Hematopoietic multipotent progenitor cell treated with erythropoietin and hydrocortisone succinate and interleukin-3 and kit ligand, for 15 days (in vitro differentiated cells): ENCODE measurements at regions not wholly inside any gene's neighbourhood (a gene's known extent, or its start where the extent isn't known, plus 50 kb on each side); places are given as distances from the start of the nearest gene placed in this dataset.

ENCODE experiments used
- DNase-seq: peaks from one replicate; pipeline ENCODE4 v3.0.0-alpha.2; 2015; ENCODE audit warnings: low spot score

DNA sequence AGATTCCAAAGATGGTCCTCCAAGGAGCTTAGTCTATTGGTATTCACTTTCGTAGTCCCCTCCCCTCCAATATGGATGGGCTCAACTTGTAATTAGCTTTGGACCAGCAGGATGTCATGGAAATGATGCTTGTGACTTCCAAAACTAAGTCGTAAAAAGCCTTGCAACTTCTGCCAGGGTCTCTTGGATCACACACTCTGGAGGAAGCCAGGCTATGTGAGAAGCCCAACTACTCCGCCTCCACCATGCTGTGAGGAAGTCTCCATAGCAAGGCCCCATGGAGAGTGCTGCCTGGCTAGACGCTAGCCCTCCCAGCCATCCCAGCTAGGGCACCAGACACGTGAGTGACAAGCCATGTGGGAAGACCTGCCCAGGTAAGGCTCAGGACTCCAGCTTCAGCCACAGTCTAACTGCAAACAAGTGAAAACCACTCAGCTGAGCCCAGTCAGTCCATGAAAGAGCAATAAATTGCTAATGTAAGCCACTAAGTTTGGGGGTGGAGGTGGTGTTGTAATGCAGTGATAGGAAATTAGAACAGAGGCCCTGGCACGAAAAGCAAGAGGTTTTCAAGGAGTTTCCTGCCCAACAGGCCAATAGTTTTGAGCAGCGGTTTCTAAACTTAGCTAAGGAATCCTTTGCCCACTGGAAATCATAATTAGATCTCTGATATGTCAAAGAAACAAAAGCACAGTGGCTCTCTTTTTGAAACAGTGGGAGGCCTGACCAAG is 77.5 kb upstream of the GLI2 start:
- no peak for DNase-seq

DNA sequence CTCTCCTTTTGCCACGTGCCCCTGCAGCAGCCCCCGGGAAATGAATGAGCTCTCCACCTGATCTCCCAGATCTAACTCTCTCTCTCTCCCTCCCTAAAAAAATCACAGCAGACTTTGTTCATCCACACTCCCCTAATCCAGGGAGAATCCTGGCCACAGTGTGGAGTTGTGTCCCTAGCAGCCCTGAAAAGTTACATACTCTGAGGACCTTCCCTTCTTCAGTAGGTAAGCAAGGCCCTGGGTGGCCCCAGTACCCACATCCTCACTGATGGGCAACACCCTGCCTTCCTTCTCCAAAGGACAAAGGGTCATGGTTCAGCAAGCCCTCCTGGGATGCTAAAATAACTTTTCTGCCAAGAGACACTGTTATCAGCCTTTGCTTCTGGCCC is 76.9 kb upstream of the GLI2 start:
- no peak for DNase-seq

DNA sequence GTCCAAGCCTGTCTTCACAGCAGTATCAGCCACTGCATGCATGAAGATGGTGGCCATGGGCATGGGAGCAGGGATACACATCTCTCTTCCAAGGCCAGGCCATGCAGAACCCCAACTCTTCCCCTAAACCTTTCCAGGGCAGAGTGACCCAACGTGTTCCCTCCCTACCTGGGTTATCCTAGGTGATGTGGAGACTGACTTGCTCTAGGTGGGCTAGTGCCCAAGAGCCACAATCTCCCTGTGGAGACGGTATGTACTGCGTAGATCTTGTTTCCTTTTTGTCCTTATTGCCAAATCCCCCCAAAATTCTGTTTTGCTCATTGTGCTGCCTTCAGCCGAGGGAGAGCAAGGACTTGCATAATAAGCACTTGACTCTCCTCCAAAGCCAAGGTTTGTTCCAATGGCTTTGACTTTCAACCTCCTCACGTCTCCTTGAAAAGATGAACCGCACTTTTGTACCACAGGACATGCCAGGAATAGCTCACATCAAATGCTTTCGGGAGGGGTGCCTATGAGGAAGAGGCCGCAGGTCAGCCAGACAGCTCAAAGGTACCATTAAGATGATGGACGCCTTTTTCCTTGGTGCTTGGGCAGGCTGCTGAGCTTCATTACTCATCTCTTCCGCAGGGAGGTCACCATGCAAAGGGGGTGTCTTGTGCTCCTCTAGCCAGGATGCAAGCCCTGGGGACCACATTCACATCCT is 76.2 kb upstream of the GLI2 start:
- DNase-seq: no peak

DNA sequence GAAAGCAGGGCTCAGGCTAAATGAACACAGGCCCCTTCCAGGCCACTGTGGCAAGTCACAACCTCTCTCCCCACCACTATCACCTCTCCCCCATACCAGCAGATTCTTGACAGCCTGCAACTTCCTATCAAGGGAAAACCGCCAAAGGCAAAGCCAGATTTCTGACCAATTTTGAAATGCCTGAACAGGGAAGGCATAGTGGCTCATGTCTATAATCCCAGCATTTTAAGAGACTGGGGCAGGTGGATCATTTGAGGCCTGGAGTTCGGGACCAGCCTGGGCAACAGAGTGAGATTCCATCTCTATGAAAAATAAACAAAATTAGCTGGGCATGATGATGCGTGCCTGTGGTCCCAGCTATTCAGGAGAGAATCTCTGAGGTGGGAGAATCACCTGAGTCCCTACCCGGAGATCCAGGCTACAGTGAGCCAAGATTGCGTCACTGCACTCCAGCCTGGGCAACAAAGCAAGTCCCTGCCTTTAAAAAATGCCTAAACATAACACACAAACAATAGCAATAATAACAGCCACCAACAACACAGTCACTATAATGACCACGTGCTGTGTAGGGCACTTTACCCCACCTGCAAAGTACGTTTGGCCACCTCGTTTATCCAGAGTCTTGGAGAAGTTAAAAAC is 75.5 kb upstream of the GLI2 start:
- DNase-seq: no peak

DNA sequence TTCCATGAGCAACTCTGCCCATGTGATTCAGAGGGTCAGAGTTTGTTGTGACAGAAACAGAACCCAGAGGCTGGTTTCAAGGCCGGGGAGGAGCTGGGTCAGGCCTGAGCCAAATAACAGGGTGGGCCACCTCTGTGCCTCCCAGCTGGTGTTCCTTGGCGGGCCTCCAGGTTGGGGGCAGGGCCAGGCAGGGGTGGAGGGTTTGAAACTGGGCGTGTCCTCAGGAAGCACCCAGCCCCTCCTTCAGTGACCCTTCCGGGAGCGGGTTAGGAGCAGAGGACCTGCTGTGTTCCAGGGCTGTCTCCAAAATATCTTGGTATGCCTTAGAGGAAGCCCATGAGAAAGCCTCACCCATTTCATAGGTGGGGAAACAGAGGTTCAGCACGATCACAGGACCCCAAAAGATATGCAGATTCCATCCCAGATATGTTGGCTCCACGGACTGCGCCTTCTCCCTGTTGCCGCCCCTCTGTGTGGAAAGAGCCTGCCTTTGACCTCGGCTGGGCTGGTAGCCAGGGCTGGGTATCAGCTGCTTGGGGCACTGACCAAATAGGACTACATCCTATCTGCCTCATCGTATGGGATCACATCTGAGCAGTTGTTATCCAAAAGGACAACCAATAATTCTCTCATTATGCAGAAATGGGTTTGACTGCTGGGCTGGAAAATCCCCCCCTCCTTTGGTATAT is 74.8 kb upstream of the GLI2 start:
- no peak for DNase-seq

DNA sequence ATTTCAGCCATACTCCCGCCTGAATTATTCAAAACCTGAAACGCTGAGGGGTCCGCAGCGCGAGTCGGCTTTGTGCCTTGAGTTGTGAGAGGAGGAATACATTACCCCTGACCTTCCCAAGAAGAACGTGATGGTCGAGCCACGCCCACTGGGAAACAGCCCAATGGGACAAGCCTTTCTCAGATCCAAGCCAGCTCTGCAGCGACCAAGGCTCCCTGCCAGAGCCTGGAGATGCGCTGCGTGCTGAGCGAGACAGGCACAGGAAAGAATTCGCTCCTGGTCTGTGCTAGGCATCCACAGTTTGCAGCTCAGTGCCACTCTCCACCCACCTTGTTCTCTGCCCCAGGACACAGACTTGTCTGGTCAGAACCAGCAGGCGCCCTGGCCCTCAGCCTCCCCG is 74.1 kb upstream of the GLI2 start:
- no peak for DNase-seq

DNA sequence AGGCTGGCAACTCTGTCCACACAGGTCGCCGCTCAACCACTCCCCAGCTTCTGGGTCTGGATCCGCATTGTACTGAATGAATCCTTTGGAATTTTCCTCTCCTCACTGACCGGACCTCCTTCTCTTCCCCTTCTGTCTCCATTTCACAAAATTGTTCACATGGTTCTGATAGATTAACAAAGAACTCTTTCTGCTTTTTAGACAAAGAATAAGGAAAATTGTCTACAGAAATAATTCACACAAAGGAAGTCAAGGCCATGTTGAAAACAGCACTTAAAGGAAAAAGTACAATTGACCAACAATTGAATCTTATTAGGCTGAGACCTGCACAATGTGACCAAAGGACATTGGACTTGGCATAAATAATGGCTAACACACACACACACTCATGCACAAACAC is 73.6 kb upstream of the GLI2 start:
- no peak for DNase-seq

DNA sequence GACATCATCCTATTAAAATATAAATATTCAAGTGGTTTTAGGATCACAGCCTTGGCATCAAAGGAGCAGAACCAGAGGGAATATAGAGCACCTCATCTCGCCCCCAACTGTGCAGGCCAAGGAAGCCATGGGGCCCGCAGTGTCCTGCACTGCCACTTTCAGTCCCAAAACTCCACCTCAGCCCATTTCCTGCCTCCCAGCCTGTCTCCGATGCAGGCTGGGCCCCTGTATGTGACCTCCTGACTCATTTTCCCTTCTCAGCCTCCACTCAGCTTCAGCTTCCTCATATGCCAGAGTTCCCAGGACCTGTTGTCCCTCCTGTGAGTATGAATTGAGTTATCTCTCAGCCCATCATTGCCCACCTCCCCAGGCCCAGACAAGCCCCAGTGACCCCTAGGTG is 72.9 kb upstream of the GLI2 start:
- no peak for DNase-seq

DNA sequence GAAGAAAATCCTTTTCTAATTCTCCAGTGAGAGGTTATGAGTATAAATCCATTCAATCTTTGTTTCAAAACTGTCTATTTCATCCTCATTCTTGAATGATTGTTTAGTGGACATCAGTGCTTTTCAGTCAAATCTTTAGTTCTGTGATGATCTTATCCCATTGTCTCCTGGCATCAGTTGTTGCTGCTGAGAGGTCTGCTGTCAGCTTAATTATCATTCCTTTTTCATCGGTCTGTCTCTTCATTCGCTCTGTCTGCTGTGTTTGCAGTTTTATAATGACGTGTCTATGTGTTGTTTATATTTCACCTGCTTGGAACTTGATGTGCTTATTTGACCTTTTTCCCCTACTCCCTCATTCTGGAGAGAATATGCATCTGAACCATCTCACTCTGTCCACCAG is 69.2 kb upstream of the GLI2 start:
- DNase-seq: no peak

DNA sequence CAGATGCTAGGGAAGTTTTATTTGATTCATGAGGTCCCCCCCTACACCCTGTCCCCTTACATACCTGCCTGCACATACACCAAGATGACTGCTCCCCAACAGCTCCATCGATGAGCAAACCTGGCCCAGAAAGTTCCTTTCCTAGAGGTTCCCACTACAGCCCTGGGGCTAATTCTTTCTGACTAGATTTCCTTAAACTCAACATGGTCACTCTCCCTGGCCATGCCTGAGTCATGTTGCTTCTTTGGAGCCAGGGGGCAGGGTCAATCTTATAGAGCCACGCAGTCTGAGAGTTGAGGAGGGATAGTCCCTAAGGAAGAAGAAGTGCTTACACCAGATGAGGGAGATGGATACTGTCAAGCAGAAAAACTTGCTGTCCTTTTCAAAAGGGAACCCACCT is 67.7 kb upstream of the GLI2 start:
- DNase-seq: no peak

DNA sequence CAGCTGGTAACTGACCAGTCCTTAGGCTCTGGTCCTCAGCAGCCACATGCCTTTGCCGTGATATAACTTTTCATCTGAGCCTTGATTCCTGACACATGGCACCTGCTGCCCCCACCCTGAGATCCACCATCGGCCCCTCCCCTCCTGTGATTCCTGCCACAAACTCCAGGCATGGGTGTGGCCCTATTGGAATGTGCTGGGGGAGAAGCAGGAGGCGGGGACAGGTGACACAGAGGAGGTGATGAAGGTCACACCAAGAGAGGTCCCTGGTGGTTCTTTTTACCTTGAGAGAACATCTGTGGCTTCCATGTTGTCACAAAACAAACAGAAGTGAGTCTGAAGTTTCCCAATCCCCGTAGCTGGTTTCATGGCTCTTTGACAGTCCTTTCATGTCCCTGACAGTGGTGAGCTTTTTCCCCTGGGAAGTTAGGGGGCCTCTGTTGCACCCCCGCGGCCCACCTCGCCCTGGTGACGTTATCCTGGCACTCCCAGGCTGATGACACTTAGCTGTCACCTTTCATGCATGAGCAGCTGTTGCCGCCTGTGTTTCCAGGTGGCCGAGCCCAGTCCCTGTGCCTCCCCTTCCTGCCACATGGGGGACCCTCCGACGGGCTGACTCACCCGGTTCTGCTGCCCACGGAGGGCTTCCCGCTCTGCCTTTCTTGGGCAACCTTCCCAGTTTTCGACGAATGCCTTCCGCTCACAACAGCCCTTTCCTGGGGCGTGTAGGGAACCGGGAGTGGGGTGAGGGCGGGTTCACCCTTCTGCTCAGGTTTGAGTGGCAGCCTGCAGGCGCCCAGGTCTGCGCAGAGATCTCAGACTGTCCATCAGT is 66.3 kb upstream of the GLI2 start:
- DNase-seq: no peak

DNA sequence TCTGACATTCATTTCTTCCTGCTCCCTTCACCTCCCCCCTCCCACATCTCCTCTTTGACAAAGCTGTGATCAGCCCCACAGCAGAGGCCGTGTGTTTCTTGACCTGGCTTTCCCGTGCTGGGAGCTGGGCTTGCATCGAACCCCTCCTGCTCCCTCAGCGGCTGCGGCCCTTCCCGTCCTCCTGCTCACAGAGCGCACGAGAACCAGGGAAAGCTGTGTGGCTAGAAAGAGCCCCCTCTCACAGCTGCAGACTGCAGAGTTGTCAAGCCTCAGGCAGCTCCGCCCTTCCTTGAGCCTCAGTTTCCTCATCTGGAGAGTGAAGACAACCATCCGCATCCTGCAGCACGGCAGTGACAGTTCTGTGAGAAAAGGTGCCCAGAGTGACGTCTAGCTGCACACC is 65.7 kb upstream of the GLI2 start:
- no peak for DNase-seq

DNA sequence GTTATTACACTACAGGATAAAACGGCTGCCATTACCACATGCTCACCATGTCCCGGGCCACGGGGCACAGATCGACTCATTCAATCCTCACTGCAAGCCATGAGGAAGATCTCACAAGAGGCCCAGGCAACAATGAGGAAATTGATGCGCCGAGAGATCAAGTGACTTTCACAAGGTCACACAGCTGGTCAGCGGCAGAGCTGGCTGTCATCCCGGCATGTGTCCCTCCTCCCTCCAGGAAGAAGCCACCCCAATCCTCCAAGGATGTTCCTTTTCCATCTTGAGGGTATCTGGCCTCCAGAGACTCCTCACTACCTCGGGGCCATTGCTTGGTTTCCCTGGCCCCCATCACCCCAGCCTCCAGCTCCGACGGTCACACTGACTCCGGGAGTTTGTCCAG is 65.3 kb upstream of the GLI2 start:
- no peak for DNase-seq

DNA sequence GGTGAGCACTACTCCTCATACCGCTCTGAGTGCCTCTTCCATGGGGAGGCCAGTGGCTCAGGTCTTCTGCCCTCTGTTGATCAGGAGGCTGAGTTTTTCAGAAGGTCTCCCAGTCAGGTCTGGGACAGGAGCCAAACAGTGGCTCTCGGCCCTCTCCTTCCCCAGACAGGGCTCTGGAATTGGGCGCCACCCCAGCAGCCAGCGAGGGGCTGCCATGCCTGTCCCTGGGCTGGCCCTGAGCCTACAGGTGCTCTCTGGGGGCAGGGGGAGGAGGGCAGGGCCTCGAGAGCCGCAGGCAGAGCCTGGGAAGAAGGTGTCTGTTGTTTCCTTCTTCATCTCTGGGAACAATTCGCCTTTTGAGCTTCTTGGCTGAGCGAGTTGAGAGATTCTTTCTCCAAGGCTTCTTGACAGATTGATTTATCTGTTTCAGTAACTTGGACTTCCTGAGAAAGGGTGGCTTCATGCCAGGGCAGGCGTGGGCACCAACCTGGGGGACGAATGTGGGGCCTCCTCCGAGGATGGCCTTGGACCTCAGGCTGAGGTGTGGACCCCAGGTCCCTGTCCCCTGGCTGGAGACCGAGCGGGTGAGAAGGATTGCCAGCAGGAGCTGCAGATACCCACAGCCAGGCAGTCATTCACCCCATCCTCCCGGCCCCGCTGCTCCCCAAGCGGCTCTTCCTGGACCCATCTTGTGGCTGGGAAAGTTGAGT is 64.7 kb upstream of the GLI2 start:
- no peak for DNase-seq

DNA sequence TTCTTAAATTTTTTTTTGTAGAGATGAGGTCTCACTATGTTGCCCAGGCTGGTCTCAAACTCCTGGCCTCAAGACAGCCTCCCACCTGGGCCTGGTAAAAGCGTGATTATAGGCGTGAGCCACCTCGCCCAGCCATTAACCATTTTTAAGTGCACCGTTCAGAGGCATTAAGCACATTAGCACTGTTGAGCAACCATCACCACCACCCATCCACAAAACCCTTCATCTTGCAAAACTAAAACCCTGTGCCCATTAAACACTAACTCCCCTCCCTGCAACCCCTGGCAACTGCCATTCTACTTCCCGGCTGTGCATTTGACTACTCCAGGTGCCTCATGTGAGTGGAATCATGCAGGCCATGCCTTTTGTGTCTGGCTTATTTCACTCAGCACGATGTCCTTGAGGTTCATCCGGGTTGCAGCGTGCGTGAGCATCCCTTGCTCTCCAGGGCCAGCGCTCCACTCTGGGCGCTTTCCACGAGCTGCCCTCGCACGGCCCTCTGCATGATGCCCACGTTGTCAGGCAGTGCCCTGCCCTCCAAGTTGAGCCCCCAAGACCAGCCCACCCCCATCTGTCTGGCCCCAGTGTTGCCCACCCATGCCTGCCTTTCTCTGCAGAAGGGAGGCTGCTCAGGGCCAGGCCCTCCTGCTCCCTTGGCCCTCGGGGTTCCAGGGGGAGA is 63.0 kb upstream of the GLI2 start:
- DNase-seq: no peak

DNA sequence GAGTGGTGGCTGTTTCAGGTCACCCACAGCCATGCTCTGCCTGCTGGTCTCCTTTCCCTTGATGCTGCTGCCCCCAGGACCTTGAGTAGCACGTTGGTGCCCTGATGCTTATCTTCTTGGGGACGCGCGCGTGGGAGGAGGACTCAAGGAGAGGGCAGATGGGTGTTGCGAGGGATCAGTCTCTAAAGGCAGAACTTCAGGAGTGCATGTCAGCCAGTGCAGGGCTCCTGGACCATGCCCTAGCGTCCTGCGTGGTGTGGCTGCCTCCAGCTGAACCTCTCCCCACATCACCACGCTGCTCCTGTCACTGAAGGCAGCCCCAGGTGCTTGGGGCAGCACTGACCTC is 62.5 kb upstream of the GLI2 start:
- DNase-seq: no peak

DNA sequence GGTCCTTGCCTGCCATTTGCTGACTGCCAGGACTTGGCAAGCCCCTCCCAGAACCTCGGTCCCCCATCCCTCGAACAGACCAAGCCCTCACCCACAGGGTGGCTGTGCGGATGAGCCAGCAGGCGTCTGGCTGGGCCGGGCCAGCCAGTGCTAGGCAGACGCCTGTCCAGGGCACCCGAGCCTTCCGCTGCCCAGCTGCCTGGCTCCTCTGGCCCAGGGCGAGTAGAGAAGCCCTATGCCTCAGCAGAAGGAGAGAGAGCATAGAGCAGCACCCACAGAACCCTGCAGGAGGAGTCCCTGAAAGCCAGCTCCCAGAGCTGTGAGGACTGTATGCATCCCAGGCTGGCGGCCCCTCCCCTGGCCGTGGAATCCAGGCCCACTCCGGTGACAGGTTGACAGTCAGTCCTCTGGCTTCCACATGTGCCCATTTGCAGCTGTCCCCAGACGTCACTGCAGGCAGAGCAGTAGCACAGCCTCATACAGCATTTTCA is 62.1 kb upstream of the GLI2 start:
- no peak for DNase-seq

DNA sequence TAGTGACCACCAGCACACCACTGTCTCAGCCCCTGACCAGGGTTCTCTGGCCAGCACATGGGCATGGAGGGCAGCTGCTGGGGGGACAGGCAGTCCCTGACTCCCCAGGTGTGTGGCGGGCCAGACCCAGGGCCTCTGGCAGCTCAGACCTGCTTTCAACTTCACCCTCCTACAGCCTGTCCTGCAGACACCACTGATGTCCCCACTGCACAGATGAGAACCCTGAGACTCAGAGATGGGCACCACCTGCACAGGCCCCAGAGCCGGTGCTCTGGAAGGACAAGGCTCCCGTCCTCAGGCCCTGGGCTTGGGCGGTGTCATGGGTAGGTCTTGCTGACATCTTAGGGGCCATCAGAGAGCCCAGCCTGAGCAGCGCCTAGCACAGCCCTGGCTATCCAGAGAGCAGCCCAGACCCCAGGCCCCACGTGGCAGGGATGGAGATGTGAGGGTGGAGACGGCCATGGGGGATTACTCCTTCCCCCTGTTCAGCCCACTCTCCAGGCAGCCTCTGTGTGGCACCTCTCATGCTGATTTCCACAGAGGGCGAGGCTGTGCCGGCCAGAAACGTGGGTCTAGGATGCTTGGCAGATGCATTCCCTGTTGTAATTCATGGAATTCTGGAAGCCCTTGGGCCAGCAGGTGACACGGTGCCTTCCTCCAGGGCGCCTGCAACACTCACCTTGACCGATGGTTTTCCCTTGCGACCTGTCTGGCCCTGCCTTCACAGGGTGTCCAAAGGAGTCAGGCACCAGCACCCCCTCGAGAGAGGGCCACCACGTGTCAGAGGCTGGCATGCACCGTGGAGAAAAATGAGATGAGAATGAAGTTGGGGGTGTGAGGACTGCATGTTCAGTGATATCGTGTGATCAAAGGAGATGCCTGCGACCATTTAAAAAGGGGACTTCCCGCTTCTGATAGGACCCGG is 61.2 kb upstream of the GLI2 start:
- no peak for DNase-seq

DNA sequence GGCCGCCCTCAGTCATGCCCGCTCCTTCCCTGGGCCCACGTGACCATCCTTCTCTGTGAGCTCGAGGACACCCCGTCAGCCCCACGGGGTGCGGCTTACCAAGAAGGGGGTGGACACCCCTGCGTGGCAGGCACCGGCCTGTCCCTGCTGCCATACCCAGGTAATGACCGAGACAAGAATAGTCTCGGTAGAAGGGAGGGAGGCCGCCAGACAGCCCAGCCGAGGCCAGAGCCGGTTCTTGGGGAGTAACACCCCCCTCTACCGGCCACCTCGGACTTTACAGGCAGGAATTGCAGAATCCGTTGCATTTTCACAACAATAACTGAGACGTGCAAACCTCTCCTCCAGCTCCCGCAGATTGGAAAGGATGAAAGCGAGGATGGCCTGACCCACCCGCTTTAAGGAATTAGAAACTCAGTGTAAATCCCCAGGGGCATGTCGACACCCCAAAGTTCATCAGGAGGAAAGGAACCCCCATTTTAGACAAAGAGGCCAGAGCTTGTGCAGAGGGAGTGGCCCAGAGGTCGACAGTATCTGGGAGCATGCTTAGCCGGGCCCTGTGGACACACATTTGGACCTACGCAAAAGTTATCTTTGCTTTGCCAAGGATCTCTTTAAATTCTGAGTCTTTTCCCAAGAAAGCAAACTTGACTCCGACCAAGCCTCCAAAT is 60.1 kb upstream of the GLI2 start:
- DNase-seq: no peak
